ENCODE measurements at regions not wholly inside any gene's neighbourhood (a gene's known extent, or its start where the extent isn't known, plus 50 kb on each side); places are given as distances from the start of the nearest gene placed in this dataset.

GRCh38 chr9:107839371-107839770, 349.8 kb upstream of the KLF4 start:
- DNase-seq (ENCODE audit: low spot score): no peak
- no peak for TF ChIP-seq CTCF (IDR thresholded peaks at IDR 0.05; ENCODE audit: extremely low read depth, missing control alignments)

- no peak for DNase-seq (ENCODE audit: low spot score)
- TF ChIP-seq CTCF (IDR thresholded peaks at IDR 0.05; ENCODE audit: extremely low read depth, missing control alignments): no peak
These were observed 349.2 kb upstream of the KLF4 start for GRCh38 chr9:107838766-107839165.

GRCh38 chr9:107836300-107836699, 346.7 kb upstream of the KLF4 start:
- DNase-seq (ENCODE audit: low spot score): no peak
- no peak for TF ChIP-seq CTCF (IDR thresholded peaks at IDR 0.05; ENCODE audit: extremely low read depth, missing control alignments)

GRCh38 chr9:107833295-107833694, 343.7 kb upstream of the KLF4 start:
- no peak for TF ChIP-seq CTCF (IDR thresholded peaks at IDR 0.05; ENCODE audit: extremely low read depth, missing control alignments)
- DNase-seq (ENCODE audit: low spot score): no peak

GRCh38 chr9:107832871-107833270, 343.3 kb upstream of the KLF4 start:
- no peak for DNase-seq (ENCODE audit: low spot score)
- TF ChIP-seq CTCF (IDR thresholded peaks at IDR 0.05; ENCODE audit: extremely low read depth, missing control alignments): no peak

- DNase-seq (ENCODE audit: low spot score): no peak
- no peak for TF ChIP-seq CTCF (IDR thresholded peaks at IDR 0.05; ENCODE audit: extremely low read depth, missing control alignments)
These were observed 340.9 kb upstream of the KLF4 start for GRCh38 chr9:107830479-107830878.

- no peak for DNase-seq (ENCODE audit: low spot score)
- TF ChIP-seq CTCF (IDR thresholded peaks at IDR 0.05; ENCODE audit: extremely low read depth, missing control alignments): no peak
These were observed 338.3 kb upstream of the KLF4 start for GRCh38 chr9:107827884-107828283.
